Right hindlimb (tissue), 1 donor: ENCODE measurements at regions not wholly inside any gene's neighbourhood (a gene's known extent, or its start where the extent isn't known, plus 50 kb on each side); places are given as distances from the start of the nearest gene placed in this dataset.

Experiments used
- DNase-seq: peaks from one replicate; pipeline ENCODE4 v3.0.0-alpha.2; 2018

GRCh38 chr12:66852765-66853164 is 173.9 kb upstream of the GRIP1 start:
- DNase-seq, result no peak

DNA sequence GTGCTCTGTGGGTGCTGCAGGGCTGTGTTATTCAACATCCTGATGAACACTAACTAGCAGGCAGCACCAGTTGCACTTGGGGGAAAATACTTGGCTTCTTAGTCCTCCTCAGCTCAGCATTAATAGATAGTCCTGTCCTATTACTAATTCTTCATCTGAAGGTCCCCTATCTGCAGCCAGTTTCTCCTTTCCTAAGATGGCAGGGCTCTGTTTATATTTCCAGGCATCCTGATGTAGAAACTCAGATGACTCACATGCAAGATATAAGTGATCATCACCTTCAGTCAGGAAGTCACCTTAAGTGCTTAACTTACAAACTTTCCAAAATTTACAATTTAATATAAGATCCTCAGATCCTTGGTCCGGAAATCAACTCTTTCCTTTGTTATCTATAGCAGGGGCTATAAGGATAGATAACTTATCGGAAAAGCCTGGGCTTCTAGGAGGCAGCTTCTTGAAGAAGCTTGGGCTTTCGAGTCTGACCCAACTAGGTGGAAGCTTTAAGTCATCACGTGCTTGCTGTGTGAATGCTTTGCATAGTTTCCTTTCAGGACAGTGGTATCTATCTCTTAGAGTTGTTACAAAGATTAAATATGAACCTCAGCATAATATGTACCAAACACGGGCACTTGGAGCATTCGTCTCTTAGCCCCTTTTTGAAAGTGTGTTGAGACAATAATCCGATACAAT is 181.0 kb upstream of the GRIP1 start:
- no peak for DNase-seq

DNA sequence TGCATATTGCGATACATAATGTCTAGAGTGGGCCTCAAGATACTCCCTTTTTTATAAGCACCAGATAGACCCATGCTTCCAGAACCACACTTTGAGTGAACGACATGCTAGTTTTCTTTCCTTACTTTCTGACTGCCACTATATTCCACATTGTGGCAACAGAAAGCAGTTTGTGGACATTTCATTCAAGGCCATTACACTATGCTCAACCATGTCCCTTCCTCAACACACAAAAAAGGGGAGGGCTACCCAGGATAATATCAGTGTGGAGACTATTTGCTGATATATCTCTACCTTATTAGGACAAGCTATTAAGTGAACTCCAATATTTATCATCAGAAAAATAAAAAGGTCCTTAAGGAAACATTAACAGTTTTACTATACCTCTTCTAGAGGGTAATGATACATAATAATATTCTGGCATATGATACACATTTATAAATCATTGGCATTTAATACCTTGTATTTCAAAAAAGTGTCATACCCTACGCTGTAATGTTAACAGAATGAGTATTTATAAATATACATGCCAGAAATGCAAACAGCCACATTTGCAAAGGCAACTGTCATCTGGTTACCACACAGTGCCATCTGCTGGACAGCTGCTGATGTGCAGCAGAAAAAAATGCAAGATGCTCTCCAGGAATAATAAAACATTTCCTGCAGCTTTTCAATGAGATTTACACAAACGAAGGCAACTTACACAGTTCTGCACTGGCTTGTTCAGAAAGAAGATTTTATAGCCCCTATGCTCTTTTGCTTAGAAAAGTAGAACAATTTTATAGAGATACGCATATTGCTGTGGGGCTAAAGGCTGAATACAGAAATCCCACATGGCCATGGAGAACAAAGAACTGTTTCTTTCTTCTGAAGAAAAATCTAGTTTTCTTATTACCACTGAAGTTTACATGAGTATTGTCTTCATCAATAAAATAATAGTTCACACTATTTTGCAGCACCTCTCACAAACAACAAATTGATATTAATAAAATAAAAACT is 182.2 kb upstream of the GRIP1 start:
- peak; percentile 77 for DNase-seq

DNA sequence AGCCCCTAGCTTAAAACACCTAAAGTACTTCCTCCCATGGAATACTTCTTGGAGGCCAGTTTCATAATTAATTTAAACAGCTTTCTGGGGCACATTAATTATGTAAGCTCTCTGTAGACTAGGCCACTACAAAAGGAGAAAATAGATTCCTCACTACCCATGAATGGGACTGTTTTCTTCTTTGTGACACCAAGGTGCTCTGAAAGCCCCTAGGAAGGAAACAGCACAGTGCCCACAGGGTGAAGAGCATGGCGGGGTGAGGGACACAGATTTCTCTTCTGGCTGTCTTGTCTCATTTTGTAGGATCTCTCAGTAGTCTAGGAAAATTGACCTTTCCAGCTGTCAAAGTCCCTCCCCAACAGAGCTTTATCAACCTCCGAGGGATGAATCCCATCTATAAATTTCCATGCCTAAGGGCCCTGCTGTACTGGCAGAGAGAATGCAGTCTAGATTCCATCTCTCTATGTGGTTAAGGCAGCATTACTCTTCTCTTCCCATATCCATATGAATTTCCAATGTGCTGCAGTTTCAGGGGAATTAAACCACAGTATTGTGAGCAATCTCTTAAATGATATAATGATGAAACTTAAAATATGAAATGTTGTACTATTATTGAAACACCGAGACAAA is 183.6 kb upstream of the GRIP1 start:
- no peak for DNase-seq

GRCh38 chr12:66863276-66863675 is 184.4 kb upstream of the GRIP1 start:
- DNase-seq, result no peak

DNA sequence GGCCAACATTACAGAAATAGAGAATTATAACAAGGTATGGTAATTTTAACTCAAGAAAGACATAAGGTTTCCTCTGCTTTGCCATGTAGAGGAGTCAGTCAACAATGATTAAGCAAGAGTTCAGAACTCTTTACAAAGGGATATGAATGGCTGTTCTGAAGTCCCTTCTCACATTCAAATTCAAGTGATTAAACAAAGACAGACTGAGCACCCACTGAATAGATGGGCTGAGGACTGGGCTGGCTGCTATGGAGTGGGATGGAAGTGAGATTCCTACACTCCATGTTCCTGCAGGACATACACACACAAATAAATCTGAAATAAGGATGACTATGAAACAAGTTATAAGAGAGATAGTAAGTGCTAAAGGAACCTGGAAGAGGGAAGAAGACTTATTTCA is 199.0 kb upstream of the GRIP1 start:
- no peak for DNase-seq

GRCh38 chr12:66879409-66879808 is 200.5 kb upstream of the GRIP1 start:
- no peak for DNase-seq

DNA sequence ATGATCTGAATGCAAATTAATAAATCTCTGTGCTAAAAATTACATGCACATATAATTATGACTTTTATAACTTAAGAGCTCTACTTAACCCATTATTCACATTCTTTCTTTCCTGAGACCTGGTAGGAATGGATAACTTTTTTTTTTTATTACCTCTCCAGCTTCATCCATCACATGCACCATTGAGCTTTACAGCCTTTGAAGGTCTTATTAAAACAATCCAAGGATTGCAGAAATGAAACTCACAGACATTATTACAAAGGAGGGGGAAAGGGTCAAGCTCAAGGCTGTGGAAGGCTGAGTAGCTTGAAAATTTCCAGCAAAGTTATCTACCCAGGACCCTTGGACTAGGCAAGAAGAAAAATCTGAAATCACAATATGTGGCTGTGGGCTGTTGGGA is 202.5 kb upstream of the GRIP1 start:
- DNase-seq, result no peak

GRCh38 chr12:66884091-66884490 is 205.2 kb upstream of the GRIP1 start:
- no peak for DNase-seq

GRCh38 chr12:66885115-66885875 is 206.4 kb upstream of the GRIP1 start:
- DNase-seq, result no peak

DNA sequence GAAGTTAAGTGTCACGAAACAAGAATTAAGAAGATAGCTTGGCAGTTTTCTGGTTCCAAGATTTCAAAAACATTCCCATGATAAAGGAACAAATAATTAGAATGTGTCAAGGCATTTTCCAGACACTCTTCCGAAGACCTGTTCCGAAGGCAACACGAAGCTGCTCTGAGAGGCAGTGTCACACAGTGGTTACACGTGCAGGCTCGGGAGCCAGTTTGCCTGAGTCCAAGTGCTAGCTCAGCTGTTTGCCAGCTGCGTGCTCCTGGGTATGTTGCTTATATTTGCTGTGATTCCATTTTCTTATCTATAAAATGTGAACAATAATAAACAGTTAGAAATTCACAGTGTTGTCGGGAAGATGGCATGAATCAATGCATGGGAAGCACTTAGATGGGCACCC is 217.9 kb upstream of the GRIP1 start:
- no peak for DNase-seq

GRCh38 chr12:66898700-66899469 is 220.0 kb upstream of the GRIP1 start:
- DNase-seq, result no peak

GRCh38 chr12:66899588-66899987 is 220.7 kb upstream of the GRIP1 start:
- no peak for DNase-seq

- no peak for DNase-seq
Measured at GRCh38 chr12:66900616-66901015, 221.7 kb upstream of the GRIP1 start.

DNA sequence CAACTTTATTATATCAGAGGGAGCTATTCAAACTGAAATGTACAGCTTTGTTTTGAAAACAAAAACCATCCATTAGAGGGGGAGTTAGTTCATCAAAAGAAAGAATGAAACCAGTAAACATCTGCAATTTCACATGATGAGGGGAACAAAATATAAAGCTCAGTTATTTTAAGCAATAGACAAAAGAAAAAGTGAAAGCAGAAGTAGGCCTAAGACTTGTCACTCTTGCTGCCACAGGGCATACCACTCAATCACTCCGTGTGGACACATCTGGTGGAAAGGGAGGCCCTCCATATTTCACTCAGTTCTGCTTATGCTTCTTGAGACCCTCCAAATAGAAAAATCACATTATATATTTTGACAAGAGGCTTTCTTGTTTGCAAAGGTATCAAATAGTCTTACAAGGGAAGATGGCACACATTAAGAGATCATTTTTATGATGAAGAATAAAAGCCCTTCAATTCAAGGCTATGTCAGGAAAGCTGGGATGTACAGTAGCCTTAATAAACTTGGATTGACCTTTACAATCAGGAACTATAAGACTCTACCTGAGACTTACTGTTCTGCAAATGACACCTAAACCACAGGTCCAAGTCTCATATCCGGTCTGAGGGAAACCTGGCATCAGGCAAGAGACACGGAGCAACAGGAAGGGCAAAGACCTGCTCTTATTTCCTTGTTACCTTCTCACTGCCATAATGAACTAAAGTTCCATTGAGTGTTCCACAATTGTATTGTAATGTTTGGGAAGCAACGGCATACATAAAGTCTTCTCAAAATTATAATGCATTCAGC is 222.5 kb upstream of the GRIP1 start:
- DNase-seq, result no peak

DNA sequence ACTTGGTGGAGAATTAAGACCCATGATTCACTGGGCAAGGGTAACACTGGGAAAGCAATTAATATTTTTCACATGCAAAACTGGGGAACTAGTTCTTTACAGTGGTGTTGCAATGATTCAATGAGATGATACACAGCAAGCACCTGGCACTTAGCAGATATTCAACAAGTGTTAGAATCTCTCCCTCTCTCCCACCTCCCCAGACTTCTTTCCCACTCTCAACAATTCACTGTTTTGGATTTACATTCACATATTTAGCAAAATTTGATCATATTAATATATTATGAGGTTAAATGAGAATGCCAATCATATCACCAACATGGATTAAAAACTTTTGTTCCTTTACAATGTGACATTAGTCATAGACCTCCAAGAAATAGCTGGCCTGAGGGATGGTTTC is 223.1 kb upstream of the GRIP1 start:
- DNase-seq, result no peak

GRCh38 chr12:66903782-66904396 is 225.0 kb upstream of the GRIP1 start:
- DNase-seq, result no peak

DNA sequence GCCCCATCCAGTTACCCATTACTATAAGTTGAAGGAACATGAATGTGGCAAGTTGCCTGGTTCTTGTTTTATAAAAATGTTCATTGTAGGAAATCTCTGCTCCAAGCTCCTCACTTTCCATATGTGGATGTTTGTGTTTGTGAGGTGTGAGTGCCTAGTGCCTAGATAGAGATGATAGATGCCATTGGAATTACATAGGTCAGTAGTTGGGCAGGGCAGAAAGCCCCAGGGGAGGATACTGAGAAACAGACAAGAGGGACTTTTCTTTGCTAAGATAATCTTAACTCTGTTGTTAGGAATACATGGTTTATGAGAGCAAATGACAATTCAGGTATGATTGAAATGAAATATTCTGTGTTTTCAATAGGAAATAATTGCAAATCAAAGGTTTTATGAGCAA is 226.3 kb upstream of the GRIP1 start:
- no peak for DNase-seq

DNA sequence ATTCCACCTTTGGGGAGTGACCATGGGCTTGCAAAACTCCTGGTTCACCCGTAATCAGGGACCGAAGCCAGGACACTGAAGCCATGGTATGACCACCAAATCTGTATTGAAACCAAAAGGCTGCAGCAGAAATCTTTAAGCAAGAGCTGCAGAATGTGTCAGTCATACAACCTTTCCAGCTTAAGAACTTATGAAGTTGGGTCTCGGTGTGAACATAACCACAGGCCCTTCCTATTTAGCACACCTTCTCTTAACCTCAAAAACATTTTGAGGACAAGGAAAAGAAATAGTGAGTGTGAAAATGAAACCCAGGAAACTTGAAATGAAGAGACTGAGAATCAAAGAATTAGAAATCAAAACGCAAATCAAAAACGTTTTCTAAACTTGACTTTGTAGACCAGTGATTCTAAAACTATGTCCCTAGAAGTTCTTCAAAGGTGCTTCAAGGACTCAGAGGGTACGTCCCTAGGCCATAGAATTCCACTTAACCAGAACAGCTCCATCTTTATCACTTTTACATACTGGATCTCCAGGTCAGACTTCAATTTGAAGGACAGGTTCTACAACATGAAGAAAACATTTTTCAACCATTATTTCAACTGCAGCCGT is 231.6 kb upstream of the GRIP1 start:
- no peak for DNase-seq

DNA sequence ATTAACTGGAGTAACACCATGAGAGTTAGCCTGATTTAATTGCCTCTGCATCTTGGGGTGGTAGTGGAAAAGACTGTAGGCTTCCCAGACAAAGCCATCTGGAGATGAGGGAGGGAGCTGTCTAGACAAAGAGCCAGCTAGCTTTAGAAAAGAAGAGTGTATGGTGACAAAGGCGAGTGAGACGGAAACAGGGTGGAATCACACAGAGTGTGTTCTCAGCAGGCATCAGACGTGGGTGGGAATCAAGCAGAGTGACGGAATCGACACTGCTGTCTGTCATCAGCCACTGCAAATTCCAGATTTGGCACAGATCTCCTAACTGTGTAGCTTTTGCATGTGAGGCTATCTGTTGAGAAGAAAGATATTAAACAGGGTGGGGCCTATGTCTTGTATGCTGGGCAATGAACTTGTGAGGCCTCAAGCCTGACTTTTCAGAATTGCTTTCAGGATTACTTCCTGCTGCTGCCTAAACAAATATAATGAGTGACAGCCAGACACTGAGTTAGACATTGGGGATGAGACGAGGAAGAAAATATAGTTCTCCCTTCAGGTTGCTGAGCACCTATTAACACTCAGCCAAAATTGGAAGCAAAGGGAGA is 236.5 kb upstream of the GRIP1 start:
- DNase-seq, result no peak
